ENCODE measurements at regions not wholly inside any gene's neighbourhood (a gene's known extent, or its start where the extent isn't known, plus 50 kb on each side); places are given as distances from the start of the nearest gene placed in this dataset.

DNA sequence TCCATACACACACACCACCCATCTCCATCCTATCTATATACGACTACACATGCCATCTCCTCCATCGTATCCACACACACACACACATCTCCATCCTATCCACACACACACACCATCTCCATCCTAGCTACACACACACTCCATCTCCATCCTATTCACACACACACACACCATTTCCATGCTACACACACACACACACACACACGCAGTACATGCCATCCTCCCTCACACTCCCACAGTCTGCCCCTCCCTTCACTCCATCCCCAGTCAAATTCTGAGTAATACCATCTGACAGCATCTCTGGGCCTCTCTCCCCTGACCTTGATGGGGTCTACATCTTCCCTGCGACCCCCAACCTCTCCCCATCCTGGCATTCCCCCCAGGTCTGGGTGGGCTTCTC is 193.8 kb upstream of the LHX5 start:
- H3K4me3 ChIP-seq (ENCODE audit: low read depth, low read length) = no peak overlapping the region
- DNase-seq (ENCODE audit: low read depth) = no peak

DNA sequence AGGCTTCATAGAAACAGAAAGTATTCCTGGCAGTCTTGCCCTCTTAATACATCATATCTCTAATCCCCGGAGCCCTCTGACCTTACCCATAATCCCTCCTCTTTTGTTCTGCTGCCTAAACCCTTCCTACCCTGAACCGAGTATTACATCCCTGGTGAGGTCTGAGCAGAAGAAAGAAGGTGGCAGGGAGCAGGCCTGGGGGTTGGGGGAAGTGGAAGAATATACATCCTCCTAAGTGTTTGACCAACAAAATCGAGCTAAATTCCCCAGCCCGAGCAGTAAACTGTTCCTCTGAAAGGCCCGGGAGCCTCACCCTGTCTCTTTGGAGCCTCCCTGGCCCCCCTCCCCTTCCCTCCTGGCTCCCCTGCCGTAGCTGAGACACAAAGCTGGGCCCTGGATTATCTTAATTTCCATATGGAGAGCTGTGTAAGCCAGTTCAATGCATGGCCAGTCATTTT is 192.6 kb upstream of the LHX5 start:
- H3K4me3 ChIP-seq (ENCODE audit: low read depth, low read length) = no peak overlapping the region
- no peak for DNase-seq (ENCODE audit: low read depth)

DNA sequence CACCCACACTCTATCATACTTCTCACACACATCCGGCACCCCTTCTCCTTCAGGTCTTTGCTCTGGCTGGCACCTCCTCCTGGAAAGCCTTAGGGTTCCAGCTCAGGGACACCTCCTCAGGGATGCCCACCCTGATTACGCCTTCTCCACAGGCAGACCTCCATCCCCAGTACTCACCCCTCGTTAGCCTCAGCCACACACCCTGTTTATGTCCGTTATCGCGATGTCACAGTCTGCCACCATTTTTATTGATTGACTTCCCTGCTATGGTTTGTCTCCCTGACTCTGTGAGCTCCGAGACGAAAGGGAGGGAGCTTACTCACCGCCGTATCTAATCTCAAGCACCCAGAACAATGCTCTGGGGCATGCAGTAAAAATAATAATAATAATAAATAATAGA is 191.7 kb upstream of the LHX5 start:
- H3K4me3 ChIP-seq (ENCODE audit: low read depth, low read length) = no peak overlapping the region
- DNase-seq (ENCODE audit: low read depth) = no peak

DNA sequence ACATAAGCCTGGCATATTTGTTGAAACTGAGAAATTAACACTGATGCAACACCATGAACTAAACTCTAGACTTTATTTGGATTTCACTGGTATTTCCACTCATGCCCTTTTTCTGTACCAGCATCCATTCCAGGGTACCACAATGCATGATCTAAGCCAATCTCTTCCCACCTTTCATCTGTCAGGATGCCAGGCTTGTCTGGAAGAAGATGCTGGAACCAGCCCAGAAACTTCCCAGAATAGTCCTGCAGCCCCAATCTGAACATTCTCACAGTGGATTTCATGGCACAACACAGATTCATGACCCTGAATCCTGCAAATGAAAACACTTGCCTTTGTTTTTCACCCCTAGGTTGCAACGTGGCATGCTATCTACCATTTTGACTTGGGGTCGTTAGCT is 189.3 kb upstream of the LHX5 start:
- no peak for DNase-seq (ENCODE audit: low read depth)
- H3K4me3 ChIP-seq (ENCODE audit: low read depth, low read length) = no peak overlapping the region

DNA sequence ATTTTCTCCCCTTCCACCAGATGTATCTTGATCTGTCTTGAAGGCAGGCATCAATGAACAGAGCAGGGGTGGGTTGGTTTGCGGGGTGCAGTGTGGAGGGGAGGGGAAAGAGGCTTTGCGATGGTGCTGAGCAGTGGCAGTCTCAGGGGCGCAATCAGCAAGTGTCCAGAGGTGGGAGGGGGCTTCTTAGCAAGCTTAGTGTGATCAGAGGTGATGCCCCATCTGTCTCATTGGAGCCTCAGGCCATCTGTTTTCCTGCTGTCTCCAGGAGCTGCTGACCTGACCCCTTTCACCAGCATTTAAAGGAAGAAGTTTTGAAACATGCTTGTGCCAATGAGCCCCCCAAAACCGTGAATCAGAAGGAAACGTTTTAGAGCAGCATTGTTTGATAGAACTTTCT is 187.7 kb upstream of the LHX5 start:
- no peak for DNase-seq (ENCODE audit: low read depth)
- no peak overlapping the region for H3K4me3 ChIP-seq (ENCODE audit: low read depth, low read length)

DNA sequence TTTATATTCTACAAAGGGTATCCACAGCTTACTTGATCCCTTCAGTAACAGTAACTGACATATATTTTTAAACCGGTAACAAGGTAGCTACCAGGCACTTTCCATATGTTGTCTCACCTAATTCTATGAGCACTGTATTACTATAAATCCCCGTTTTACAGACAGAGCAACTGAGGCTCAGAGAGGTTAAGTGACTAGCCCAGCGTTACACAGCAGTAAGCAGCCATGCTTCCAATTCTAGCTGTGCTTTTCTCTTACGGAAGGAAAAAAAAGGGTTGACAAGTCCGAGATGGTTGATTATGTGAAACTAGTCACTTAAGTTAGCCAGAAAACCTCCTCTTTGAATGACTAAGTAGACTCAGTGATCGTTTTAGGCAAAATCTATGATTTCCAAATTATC is 187.3 kb upstream of the LHX5 start:
- no peak for DNase-seq (ENCODE audit: low read depth)
- no peak overlapping the region for H3K4me3 ChIP-seq (ENCODE audit: low read depth, low read length)

DNA sequence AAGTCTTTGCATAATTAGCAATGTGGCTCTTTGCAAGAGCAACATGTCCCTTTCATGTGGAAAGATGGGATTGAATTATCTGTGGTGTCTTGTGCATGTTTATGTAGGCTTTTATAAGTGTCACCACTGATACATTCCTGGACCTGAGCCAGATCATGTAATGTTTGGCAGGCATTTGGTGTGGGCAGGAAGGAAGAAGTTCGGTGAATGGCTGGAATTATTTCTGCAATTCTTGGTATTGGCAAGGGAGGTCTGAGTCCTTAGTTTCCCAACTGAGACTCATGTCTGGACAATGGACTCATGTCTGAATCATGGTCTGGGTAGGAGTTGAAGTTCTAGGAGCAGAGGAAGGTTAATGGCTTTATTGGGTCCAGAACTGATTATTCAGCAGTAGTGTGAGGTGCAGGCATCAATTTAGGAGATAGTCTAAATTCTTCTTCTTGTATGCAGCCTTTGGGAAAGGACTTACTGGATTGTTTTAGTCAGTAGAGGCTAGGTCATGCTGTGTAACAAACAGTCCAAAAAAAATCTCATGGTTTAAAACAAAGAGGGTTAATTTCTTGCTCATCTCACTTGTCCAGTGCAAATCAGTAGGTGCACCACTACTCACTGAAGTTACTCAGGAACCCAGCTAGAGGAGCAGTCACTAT is 186.5 kb upstream of the LHX5 start:
- no peak overlapping the region for H3K4me3 ChIP-seq (ENCODE audit: low read depth, low read length)
- DNase-seq (ENCODE audit: low read depth) = no peak

DNA sequence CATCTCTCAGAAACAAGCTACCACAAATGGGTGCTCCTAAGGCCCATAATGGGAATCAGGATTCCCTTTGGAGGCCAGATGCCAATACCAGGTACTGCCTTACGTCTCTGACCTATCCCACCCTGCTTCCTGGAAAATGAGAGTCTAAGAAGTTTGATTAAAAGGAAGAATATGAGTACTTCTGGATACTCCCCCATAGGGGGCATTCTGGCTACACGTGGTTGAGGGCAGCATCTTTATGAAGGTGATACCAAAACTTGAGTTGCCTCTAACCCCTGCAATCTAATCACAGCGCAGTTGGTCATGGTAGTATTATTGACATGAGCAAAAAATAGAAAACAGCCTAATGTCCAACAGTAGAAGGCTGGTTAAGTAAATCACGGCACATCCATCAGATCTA is 184.2 kb upstream of the LHX5 start:
- H3K4me3 ChIP-seq (ENCODE audit: low read depth, low read length) = no peak overlapping the region
- DNase-seq (ENCODE audit: low read depth) = no peak

DNA sequence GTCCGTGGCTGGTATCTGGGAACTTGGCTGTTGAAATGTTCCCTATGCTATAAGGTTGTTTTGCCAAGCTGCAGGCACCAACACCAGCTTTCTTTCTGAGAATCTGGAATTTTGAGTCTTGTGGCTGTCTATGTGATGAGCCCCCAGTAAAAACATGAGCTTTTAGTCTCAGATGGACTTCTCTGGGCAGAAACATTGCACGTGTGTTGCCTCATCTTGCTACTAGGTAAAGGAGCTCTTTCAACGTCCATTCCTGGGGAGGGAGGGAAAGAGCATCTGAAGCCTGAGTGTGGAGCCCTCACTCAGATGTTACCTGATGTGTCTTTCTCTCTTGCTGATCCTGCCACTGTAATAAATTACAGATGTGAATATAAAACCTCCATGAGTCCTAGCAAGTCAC is 183.8 kb upstream of the LHX5 start:
- H3K4me3 ChIP-seq (ENCODE audit: low read depth, low read length) = no peak overlapping the region
- no peak for DNase-seq (ENCODE audit: low read depth)

DNA sequence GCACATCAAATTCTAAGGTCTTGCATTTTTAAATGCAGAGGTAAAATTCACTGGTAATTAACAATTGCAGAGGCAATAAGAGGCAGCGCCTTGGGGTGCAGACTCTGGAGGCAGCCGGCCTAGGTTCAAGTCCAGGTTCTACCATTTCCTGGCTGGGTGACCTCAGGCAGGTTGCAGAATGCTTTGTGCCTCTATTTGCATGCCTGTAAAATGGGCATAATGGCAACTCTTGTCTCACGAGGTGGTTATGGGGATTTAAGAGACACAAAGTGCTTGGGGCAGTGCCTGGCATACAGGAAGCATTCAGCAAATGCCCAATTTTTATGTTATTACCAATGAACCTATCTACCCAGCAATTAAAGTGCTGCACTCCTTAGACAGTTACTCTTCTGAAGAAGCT is 180.0 kb upstream of the LHX5 start:
- H3K4me3 ChIP-seq (ENCODE audit: low read depth, low read length) = no peak overlapping the region
- DNase-seq (ENCODE audit: low read depth) = no peak

DNA sequence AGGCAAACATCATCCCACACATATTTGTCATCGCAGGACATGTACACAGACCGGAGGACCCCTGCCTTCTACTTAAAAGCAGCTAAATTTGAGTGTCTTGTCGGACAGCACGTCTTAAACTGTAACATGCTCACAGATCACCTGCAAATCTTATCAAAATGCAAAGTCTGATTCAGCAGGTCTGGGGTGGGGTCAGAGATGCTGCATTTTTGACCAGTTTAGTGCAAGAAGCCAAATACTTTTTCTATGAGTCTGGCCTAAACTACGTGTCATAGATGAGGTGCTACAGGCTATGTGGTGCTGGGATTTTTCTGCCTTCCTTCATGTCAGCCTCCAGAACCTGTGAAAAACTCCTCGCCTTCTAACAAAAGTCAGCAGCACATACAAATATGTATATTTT is 178.8 kb upstream of the LHX5 start:
- no peak for DNase-seq (ENCODE audit: low read depth)

DNA sequence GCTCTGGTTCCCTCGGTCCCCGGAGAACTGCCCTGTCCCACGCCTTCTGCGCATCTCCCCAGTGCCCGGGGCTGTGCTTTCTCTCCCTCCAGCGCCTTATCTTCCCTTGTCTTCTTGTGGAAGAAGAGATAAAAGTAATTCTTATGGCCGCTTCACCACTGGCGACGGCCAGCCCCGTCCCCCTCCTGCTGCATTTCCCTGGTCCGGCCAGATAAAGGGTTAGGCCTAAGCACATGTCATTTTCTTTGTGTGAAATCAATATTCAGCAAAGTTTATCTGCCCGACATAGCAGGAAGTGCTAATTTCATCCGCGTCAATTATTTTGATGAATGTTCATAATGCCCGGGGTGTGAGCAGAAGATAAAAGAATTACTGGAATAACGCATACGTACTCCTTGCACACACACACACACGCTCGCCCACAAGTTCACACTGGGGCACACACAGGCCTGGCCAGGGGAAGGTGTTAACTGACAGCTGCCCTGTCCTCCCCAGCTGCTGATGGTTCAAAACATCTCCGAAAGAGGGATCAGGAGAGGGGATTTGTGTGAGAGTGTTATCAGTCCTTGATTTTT is 177.7 kb upstream of the LHX5 start:
- no peak overlapping the region for H3K4me3 ChIP-seq (ENCODE audit: low read depth, low read length)
- DNase-seq (ENCODE audit: low read depth) = no peak

More for the DNA sequence above, 178.8 kb upstream of the LHX5 start:
- no peak overlapping the region for H3K4me3 ChIP-seq (ENCODE audit: low read depth, low read length)

DNA sequence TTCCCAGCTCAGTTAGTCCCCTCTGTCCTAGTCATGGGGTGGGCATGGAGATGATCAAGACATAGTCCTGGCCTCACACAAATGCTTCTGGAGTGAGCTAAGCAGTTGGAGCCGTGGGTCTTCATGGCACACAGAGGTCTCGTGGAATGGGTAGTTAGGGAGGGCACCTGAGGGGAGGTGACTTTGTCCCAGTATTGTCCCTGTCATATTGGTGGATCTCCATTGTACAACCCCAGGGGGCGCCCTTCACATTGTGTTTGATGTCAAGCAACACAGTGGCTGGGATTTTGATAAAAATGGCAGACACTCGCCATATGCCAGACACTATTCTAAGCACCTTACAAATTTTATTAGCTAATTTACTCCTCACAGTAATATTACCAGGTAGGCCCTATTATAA is 175.4 kb upstream of the LHX5 start:
- no peak overlapping the region for H3K4me3 ChIP-seq (ENCODE audit: low read depth, low read length)

DNA sequence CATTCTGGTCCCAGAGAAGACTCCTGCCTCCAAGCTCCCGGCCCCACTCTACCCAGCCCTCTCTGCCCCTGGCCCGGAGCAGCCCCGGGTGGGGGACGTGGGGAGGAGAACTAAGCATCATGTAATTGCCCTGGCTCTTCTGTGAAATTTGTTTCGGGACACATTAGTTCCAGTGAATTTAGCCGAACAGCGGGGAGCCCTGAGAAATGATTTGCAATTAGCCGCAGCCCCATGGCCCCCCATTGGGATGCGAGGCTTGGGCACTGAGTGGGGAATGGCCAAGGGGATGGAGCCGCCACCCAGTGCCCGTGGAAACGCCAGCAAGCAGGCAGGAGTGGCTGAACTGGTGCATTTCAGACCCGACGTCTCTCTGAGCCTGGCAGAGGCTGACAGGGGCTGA is 173.9 kb upstream of the LHX5 start:
- DNase-seq (ENCODE audit: low read depth) = no peak

More for the DNA sequence above, 175.4 kb upstream of the LHX5 start:
- DNase-seq (ENCODE audit: low read depth) = no peak

DNA sequence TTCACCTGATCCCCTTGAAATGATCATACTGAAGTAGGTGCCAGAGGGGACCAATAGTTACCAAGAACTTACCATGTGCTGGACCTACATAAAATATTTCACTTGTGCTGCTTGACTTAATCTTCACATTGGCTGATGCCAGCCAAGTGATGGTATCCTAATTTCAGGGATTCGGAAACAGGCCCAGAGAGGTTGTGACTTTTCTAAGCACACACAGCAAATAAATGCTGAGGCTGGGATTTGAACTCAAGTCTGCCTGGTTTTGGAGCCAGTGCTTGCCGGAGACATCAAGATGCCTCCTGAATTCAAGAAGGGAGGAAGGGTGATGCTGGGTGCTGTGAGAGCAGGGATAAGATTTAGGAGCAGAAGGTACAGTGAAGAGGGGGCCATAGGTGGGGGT is 173.5 kb upstream of the LHX5 start:
- H3K4me3 ChIP-seq (ENCODE audit: low read depth, low read length) = no peak overlapping the region
- no peak for DNase-seq (ENCODE audit: low read depth)

More for the DNA sequence above, 173.9 kb upstream of the LHX5 start:
- no peak overlapping the region for H3K4me3 ChIP-seq (ENCODE audit: low read depth, low read length)

DNA sequence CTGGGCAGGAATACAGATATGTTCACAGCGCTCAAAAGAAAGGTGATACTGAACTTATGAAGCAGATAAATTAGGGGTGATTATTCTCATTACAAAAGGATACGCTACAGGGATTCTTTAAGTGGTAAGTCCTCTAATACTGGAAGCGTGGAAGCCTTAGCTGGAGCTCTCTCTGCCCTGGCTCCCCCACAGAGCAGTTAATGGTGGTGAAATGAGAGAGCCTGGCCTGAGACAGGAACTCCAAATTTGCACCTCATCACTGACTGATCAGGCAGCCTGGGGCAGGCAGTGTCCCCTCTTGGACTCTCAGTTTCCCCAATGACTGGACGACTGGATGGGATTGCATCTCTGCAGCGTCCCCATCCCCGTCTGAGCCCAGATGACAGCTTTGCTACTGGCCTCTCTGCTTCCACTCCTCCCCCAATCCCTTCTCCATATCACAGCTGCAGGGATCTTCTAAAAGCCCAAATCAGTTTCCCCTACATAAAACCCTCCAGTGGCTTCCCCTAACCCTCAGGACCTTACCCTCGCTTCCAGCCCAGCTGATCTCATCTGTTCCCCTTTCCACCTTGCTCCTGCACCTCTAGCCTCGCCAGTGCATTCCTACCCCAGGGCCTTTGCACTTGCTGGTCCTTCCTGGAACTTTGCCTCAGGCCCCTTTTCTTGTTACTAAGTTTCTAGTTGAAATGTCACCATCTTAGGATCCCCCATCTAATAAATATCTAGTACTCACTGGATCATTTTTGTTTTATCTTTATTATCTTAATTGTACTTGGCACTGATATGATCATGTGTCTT is 171.7 kb upstream of the LHX5 start:
- DNase-seq (ENCODE audit: low read depth) = no peak
- no peak overlapping the region for H3K4me3 ChIP-seq (ENCODE audit: low read depth, low read length)

DNA sequence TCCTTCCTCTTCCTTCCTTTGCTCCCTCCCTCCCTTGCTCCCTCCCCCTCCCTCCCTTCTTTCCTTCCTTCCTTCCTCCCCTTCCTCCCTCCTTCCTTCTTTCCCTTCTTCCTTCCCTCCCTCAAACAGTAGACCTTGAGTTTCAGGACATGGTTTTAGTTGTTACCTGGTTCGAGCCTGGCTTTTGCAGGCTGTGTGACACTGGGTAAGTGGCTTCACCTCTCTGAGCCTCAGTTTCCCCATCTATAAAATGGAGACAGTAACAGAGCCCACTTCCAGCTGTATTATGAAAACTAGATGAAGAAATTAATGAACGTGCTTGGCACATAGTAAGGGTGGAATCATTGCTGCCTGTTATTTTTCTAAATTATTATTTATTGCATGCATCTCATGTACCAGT is 171.0 kb upstream of the LHX5 start:
- H3K4me3 ChIP-seq (ENCODE audit: low read depth, low read length) = no peak overlapping the region
- DNase-seq (ENCODE audit: low read depth) = no peak

DNA sequence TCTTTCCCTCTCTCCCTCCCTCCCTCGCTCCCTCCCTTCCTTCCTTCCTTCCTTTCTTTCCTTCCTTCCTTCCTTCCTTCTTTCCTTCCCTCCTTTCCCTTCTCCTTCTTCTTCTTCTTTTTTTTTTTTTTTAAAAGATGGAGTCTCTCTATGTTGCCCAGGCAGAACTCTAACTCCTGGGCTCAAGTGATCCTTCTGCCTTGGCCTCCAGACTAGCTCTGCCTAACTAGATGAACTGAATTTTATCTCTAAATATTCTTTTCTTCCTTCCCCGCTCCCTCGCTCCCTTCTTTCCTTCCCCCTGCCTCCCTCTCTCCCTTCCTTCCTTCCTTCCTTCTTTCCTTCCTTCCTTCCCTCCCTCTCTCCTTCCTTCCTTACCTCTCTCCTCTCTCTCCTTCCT is 170.5 kb upstream of the LHX5 start:
- no peak for DNase-seq (ENCODE audit: low read depth)
- H3K4me3 ChIP-seq (ENCODE audit: low read depth, low read length) = no peak overlapping the region

DNA sequence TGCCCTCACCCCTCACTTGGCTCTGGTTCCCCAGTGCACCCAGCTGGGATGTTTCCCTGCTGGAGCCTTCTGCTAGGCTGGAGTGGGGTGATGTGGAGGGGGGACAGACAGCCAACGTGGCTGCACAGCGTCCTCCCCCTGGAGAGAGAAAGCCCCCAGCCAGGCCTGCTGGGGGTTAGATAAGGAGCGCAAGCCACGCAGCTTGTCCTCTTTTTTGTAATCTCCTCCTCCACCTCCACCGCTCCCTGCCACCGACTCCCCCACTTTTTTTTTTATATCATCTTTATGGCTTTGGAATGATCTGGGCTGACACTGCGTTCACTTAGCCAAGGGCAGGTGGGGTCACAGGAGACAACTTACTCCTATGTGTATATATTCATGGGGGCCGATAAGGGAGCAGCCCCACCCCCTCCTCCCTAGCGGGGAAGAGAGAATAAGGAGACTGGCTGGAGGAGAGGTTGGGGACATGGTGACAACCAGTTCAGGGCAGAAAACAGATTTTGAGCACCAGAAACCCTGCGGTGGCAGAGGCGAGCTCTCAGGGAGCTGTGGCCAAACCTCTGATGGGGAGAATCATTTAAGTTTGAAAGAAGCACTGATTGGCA is 169.9 kb upstream of the LHX5 start:
- H3K4me3 ChIP-seq (ENCODE audit: low read depth, low read length) = no peak overlapping the region
- DNase-seq (ENCODE audit: low read depth) = no peak

DNA sequence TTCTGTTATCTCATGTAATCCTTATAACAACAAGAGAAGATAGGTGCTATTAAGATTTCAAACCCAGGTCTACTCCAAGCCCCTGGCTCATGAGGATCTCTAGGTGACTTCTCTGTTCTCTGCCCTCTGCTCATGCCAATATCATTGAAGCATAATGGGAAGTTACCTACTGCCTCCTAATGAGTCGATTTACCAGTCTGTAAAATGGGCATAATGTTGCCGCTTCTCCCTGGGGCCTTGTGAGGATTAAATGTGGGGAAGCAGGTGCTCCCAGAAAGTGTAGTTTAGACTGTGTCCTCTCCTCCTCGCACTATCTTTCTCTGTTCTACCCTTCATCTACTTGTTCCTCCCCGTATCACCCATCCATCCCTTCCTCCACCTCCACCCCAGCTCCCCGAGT is 169.2 kb upstream of the LHX5 start:
- no peak for DNase-seq (ENCODE audit: low read depth)
- no peak overlapping the region for H3K4me3 ChIP-seq (ENCODE audit: low read depth, low read length)

All from skeletal muscle cell (primary cell).